ENCODE measurements at regions not wholly inside any gene's neighbourhood (a gene's known extent, or its start where the extent isn't known, plus 50 kb on each side); places are given as distances from the start of the nearest gene placed in this dataset.

- H3K27me3 ChIP-seq (replicated peaks; ENCODE audit: control insufficient read depth, insufficient read depth, low read length), result no peaks in the 10 kb centered on the region; the same call in 1 of the 2 replicates
- no peaks in the 10 kb centered on the region for H3K4me1 Mint-ChIP-seq (ENCODE audit: low read depth, unreplicated experiment)
- no peak overlapping the region for H3K4me3 Mint-ChIP-seq (ENCODE audit: unreplicated experiment)
- TF ChIP-seq, protein P1, sequence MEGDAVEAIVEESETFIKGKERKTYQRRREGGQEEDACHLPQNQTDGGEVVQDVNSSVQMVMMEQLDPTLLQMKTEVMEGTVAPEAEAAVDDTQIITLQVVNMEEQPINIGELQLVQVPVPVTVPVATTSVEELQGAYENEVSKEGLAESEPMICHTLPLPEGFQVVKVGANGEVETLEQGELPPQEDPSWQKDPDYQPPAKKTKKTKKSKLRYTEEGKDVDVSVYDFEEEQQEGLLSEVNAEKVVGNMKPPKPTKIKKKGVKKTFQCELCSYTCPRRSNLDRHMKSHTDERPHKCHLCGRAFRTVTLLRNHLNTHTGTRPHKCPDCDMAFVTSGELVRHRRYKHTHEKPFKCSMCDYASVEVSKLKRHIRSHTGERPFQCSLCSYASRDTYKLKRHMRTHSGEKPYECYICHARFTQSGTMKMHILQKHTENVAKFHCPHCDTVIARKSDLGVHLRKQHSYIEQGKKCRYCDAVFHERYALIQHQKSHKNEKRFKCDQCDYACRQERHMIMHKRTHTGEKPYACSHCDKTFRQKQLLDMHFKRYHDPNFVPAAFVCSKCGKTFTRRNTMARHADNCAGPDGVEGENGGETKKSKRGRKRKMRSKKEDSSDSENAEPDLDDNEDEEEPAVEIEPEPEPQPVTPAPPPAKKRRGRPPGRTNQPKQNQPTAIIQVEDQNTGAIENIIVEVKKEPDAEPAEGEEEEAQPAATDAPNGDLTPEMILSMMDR (IDR thresholded peaks at IDR 0.05; ENCODE audit: insufficient read depth in 1 of 2, low read depth in 1 of 2, low read length in 1 of 2, severe bottlenecking in 1 of 2, unreplicated experiment in 1 of 2), result no peak
- H3K36me3 Mint-ChIP-seq (ENCODE audit: insufficient read depth, unreplicated experiment), result no peaks in the 10 kb centered on the region
- no peaks in the 10 kb centered on the region for H3K4me1 ChIP-seq
- no peaks in the 10 kb centered on the region for H3K36me3 ChIP-seq (ENCODE audit: control insufficient read depth, insufficient read depth, low read length)
- H3K9me3 Mint-ChIP-seq (ENCODE audit: unreplicated experiment), result peaks cover 2% of the 10 kb centered on the region
- intact Hi-C loops (cut with micrococcal nuclease; ENCODE audit: unreplicated experiment), result no loop called here
- ChIA-PET CTCF (no interaction called here), POLR2A (no interaction called here)
- no peak overlapping the region for H3K27ac Mint-ChIP-seq (ENCODE audit: unreplicated experiment)
- H3K27me3 Mint-ChIP-seq (ENCODE audit: insufficient read depth, unreplicated experiment), result peaks cover 2% of the 10 kb centered on the region
- H3K4me3 ChIP-seq (ENCODE audit: low read depth, low read length), result no peak overlapping the region
- no peak for DNase-seq
- no TSS peak for BruUV-seq (replicated peaks)
- no peaks in the 10 kb centered on the region for H3K9me3 ChIP-seq
These were observed 141.6 kb upstream of the THBS2 start for GRCh38 chr6:169395080-169395805.

GRCh38 chr6:169393753-169394152 is 140.1 kb upstream of the THBS2 start:
- no TSS peak for BruUV-seq (replicated peaks)
- Mint-ChIP-seq H3K27ac (ENCODE audit: unreplicated experiment) (no peak overlapping the region), H3K27me3 (ENCODE audit: insufficient read depth, unreplicated experiment) (peaks cover 2% of the 10 kb centered on the region), H3K36me3 (ENCODE audit: insufficient read depth, unreplicated experiment) (no peaks in the 10 kb centered on the region), H3K4me1 (ENCODE audit: low read depth, unreplicated experiment) (no peaks in the 10 kb centered on the region), H3K4me3 (ENCODE audit: unreplicated experiment) (no peak overlapping the region), H3K9me3 (ENCODE audit: unreplicated experiment) (peaks cover 17% of the 10 kb centered on the region)
- Histone ChIP-seq H3K4me1 (no peaks in the 10 kb centered on the region), H3K36me3 (ENCODE audit: control insufficient read depth, insufficient read depth, low read length) (no peaks in the 10 kb centered on the region), H3K9me3 (no peaks in the 10 kb centered on the region), H3K27me3 (replicated peaks; ENCODE audit: control insufficient read depth, insufficient read depth, low read length) (no peaks in the 10 kb centered on the region), H3K4me3 (ENCODE audit: low read depth, low read length) (no peak overlapping the region)
- CTCF ChIA-PET, result no interaction called here
- TF ChIP-seq, protein P1 (IDR thresholded peaks at IDR 0.05; ENCODE audit: insufficient read depth in 1 of 2, low read depth in 1 of 2, low read length in 1 of 2, severe bottlenecking in 1 of 2, unreplicated experiment in 1 of 2), result no peak
- POLR2A ChIA-PET, result no interaction called here
- intact Hi-C loops (cut with micrococcal nuclease; ENCODE audit: unreplicated experiment), result no loop called here
- DNase-seq, result no peak

GRCh38 chr6:169391473-169392071 is 137.9 kb upstream of the THBS2 start:
- H3K4me3 Mint-ChIP-seq (ENCODE audit: unreplicated experiment), result no peak overlapping the region
- ChIA-PET CTCF (no interaction called here), POLR2A (no interaction called here)
- TF ChIP-seq, protein P1 (IDR thresholded peaks at IDR 0.05; ENCODE audit: insufficient read depth in 1 of 2, low read depth in 1 of 2, low read length in 1 of 2, severe bottlenecking in 1 of 2, unreplicated experiment in 1 of 2), result no peak
- Histone ChIP-seq H3K9me3 (no peaks in the 10 kb centered on the region), H3K4me1 (no peaks in the 10 kb centered on the region), H3K27me3 (replicated peaks; ENCODE audit: control insufficient read depth, insufficient read depth, low read length) (no peaks in the 10 kb centered on the region), H3K4me3 (ENCODE audit: low read depth, low read length) (no peak overlapping the region), H3K36me3 (ENCODE audit: control insufficient read depth, insufficient read depth, low read length) (no peaks in the 10 kb centered on the region)
- H3K36me3 Mint-ChIP-seq (ENCODE audit: insufficient read depth, unreplicated experiment), result no peaks in the 10 kb centered on the region
- no peak overlapping the region for H3K27ac Mint-ChIP-seq (ENCODE audit: unreplicated experiment)
- H3K9me3 Mint-ChIP-seq (ENCODE audit: unreplicated experiment), result peaks cover 18% of the 10 kb centered on the region
- no TSS peak for BruUV-seq (replicated peaks)
- intact Hi-C loops (cut with micrococcal nuclease; ENCODE audit: unreplicated experiment), result no loop called here
- peaks cover 3% of the 10 kb centered on the region for H3K27me3 Mint-ChIP-seq (ENCODE audit: insufficient read depth, unreplicated experiment)
- no peaks in the 10 kb centered on the region for H3K4me1 Mint-ChIP-seq (ENCODE audit: low read depth, unreplicated experiment)
- no peak for DNase-seq

All from Caco-2 (cell line).